GM21360 (cell line): ENCODE measurements at regions not wholly inside any gene's neighbourhood (a gene's known extent, or its start where the extent isn't known, plus 50 kb on each side); places are given as distances from the start of the nearest gene placed in this dataset.
A peak's percentile ranks its signal among the peaks of the same experiment; 100 is the strongest.
"Not testable (repeated sequence)": the region's sequence is repeated elsewhere in the genome, so short reads cannot be mapped to it uniquely, and the experiment has no call there.

ENCODE experiments used
- ATAC-seq: cut with Tn5 transposase; IDR thresholded peaks from one replicate; pipeline ENCODE4 v1.9.1; 2021; ENCODE audit warnings: mild to moderate bottlenecking, moderate library complexity; ENCODE audit not compliant: unreplicated experiment

GRCh38 chr9:25814023-25814422 is 135.8 kb upstream of the TUSC1 start:
- ATAC-seq: peak; percentile 49

- ATAC-seq: no peak
Observed at GRCh38 chr9:25813478-25813877, 135.2 kb upstream of the TUSC1 start.

GRCh38 chr9:25808554-25808953 is 130.3 kb upstream of the TUSC1 start:
- no peak for ATAC-seq

- no peak for ATAC-seq
Observed at GRCh38 chr9:25804856-25805255, 126.6 kb upstream of the TUSC1 start.

- not testable (repeated sequence) for ATAC-seq
Observed at GRCh38 chr9:25801989-25802388, 123.7 kb upstream of the TUSC1 start.

DNA sequence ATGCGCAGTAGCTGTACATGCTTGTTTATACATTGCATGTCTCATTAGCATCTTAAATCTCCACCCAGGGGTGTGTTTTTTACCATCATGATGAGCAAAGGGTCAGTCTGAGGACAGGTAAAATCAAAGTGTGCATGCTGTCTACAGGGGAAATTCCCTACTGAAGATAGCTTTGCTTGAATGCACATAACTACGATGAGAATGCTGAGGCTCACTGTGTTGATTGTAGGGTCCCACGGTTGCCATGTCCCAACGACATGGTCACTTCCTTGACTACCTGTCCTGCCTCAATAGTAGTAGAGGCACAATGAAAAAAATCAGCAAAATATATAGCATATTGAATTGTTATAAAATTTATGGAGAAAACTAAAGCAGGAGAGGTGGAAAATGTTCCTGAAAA is 95.6 kb upstream of the TUSC1 start:
- no peak for ATAC-seq

DNA sequence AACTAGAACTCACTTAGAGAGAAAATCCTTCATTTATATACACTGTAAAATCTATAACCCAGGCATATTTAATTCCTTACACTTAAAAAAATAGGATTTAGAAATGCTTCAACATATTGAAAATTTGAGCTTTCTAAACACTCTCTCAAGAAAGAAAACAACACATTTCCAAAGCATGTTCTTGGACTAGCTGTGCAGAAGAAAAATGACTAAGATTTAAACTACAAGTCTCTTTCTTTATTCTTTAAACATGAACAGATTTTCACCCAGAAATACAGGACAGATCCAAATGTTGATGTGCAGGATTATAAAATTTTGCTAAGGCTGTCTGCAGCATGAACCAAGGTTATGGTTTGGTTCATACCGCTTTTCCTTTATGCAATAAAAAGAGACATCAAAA is 77.7 kb upstream of the TUSC1 start:
- ATAC-seq: no peak

GRCh38 chr9:25752398-25752797 is 74.2 kb upstream of the TUSC1 start:
- ATAC-seq: no peak

DNA sequence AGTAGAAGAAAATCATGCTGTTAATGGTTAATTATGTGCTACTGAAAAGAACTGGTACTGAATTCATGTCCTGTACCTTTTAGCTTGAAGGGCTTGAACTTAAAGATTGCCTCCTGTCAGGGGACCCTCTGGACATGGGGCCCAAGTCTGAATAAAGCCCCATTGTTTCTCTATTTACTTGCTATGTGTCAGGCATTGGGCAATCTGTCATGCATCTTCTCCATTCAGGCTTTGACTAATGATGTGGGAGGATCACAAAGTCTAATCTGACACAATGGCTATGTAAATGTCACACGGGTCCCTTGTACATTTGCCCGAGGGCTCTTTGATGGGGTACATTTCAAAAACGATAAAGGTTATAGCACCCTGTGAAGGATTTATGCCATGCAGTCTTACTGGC is 64.0 kb upstream of the TUSC1 start:
- no peak for ATAC-seq

- no peak for ATAC-seq
Observed at GRCh38 chr9:25733336-25733982, 55.2 kb upstream of the TUSC1 start.

GRCh38 chr9:25731895-25732794 is 53.9 kb upstream of the TUSC1 start:
- not testable (repeated sequence) for ATAC-seq
